A549 (cell line): ENCODE measurements at regions not wholly inside any gene's neighbourhood (a gene's known extent, or its start where the extent isn't known, plus 50 kb on each side); places are given as distances from the start of the nearest gene placed in this dataset.
A peak's percentile ranks its signal among the peaks of the same experiment; 100 is the strongest.

Experiments
- ATAC-seq, 2 experiments: fragments of 200-7000 bp in 1 of 2; fragments of >200 bp in 1 of 2; cut with Nextera tagmentation in 1 of 2; cut with Tn5 transposase in 1 of 2; 3 replicates each; pipeline versions ENCODE4 v1.8.0 to v1.9.1; 2018 to 2020; ENCODE audit warnings: mild to moderate bottlenecking in 1 of 2, moderate library complexity in 1 of 2
- CTCF ChIA-PET: fragments of 300-600 bp; sonication (Branson Sonifier 250); formaldehyde crosslinking; extraction: SDS; loops from one replicate; lab custom pipeline; 2021; ENCODE audit warnings: antibody characterized with exemption, inconsistent platforms; lab: Yijun Ruan, JAX
- POLR2A ChIA-PET: fragments of 350-600 bp; formaldehyde crosslinking; extraction: SDS; loops from one replicate; lab custom pipeline; 2021; ENCODE audit warnings: antibody characterized with exemption, inconsistent platforms; lab: Yijun Ruan, JAX
- DNase-seq, 2 experiments: peaks; one replicate each; pipeline versions ENCODE4 v3.0.0 to v3.0.0-alpha.2; 2011 to 2016; ENCODE audit warnings: low read depth in 1 of 2, low spot score in 1 of 2
- FAIRE-seq: peaks from 2 replicates; lab custom pipeline; 2011; peaks lifted over from hg19 to GRCh38; lab: Jason Lieb, UNC
- H3K27ac ChIP-seq, 2 experiments: fragments of >200 bp; sonication (Bioruptor Twin); formaldehyde crosslinking; 3 replicates each; pipeline ENCODE4 v1.5.1; 2016 to 2017
- H3K4me1 ChIP-seq: fragments of >200 bp; sonication (Bioruptor Twin); formaldehyde crosslinking; 3 replicates; pipeline ENCODE4 v1.6.1; 2016
- H3K4me2 ChIP-seq: fragments of >200 bp; sonication (Bioruptor Twin); formaldehyde crosslinking; 3 replicates; pipeline ENCODE4 v1.6.1; 2016
- H3K4me3 ChIP-seq: fragments of >200 bp; sonication (Bioruptor Twin); formaldehyde crosslinking; 3 replicates; pipeline ENCODE4 v1.5.1; 2016
- H3K9me3 ChIP-seq: fragments of >200 bp; sonication (Bioruptor Twin); formaldehyde crosslinking; 3 replicates; pipeline ENCODE4 v1.6.1; 2016
- BCL3 ChIP-seq: fragments of >200 bp; sonication (Bioruptor Twin); formaldehyde crosslinking; IDR thresholded peaks from 3 replicates; pipeline ENCODE4 v1.6.1; 2016
- CEBPB ChIP-seq, 2 experiments: fragments of >200 bp in 1 of 2; sonication (Bioruptor Twin) in 1 of 2; formaldehyde crosslinking in 1 of 2; IDR thresholded peaks; 2 replicates each; pipeline ENCODE4 v1.6.1; 2012 to 2016
- CTCF ChIP-seq: fragments of >200 bp; sonication (Bioruptor Twin); formaldehyde crosslinking; IDR thresholded peaks from 3 replicates; pipeline ENCODE4 v1.5.1; 2016
- E2F6 ChIP-seq: IDR thresholded peaks from 2 replicates; pipeline ENCODE4 v1.6.1; 2012; ENCODE audit warnings: low read depth, borderline replicate concordance
- EHF ChIP-seq: fragments of 250-450 bp; sonication (Bioruptor Pico); IDR thresholded peaks from 2 replicates; pipeline ENCODE4 v1.5.0; 2020; ENCODE audit warnings: mild to moderate bottlenecking
- EHMT2 ChIP-seq: fragments of 200-600 bp; sonication (generic); IDR thresholded peaks from 2 replicates; pipeline ENCODE4 v1.6.1; 2016; ENCODE audit warnings: antibody characterized with exemption, low read depth, mild to moderate bottlenecking, moderate library complexity
- EP300 ChIP-seq, 2 experiments: fragments of >200 bp; sonication (Bioruptor Twin); formaldehyde crosslinking; IDR thresholded peaks; 2 replicates in 1 of 2; 3 replicates in 1 of 2; pipeline ENCODE4 v1.6.1; 2016 to 2017
- HEYL ChIP-seq: fragments of 250-450 bp; sonication (Bioruptor Pico); IDR thresholded peaks from 2 replicates; pipeline ENCODE4 v1.8.0; 2021; ENCODE audit warnings: mild to moderate bottlenecking, moderate library complexity
- HOXB13 ChIP-seq: fragments of 250-450 bp; sonication (Bioruptor Pico); IDR thresholded peaks from 2 replicates; pipeline ENCODE4 v1.5.0; 2020; ENCODE audit warnings: low read depth, mild to moderate bottlenecking, moderate library complexity
- HOXB5 ChIP-seq: fragments of 250-450 bp; sonication (Bioruptor Pico); IDR thresholded peaks from 2 replicates; pipeline ENCODE4 v1.5.0; 2020; ENCODE audit warnings: mild to moderate bottlenecking, moderate library complexity
- KDM5A ChIP-seq: fragments of 200-600 bp; sonication (generic); IDR thresholded peaks from 2 replicates; pipeline ENCODE4 v1.6.1; 2016; ENCODE audit warnings: antibody characterized with exemption, mild to moderate bottlenecking
- MAFK ChIP-seq: fragments of 450-650 bp; IDR thresholded peaks from 2 replicates; pipeline ENCODE4 v1.6.1; 2014; ENCODE audit not compliant: partially characterized antibody
- MAZ ChIP-seq: fragments of 150-350 bp; IDR thresholded peaks from 2 replicates; pipeline ENCODE4 v1.6.1; 2014; ENCODE audit warnings: antibody characterized with exemption, low read depth, low read length, borderline replicate concordance
- PBX3 ChIP-seq: IDR thresholded peaks from 2 replicates; pipeline ENCODE4 v1.6.1; 2012
- SREBF2 ChIP-seq: fragments of 450-650 bp; IDR thresholded peaks from 2 replicates; pipeline ENCODE4 v1.6.1; 2014; ENCODE audit warnings: mild to moderate bottlenecking, moderate library complexity
- TFCP2L1 ChIP-seq: fragments of 250-450 bp; sonication (Bioruptor Pico); IDR thresholded peaks from 2 replicates; pipeline ENCODE4 v1.5.0; 2021; ENCODE audit warnings: mild to moderate bottlenecking
- USF2 ChIP-seq: fragments of 450-650 bp; IDR thresholded peaks from 2 replicates; pipeline ENCODE4 v1.6.1; 2014; ENCODE audit warnings: antibody characterized with exemption
- ZC3H11A ChIP-seq: fragments of 450-650 bp; IDR thresholded peaks from 2 replicates; pipeline ENCODE4 v1.6.1; 2014; ENCODE audit warnings: antibody characterized with exemption, mild to moderate bottlenecking
- ZNF302 ChIP-seq: fragments of 250-450 bp; sonication (Bioruptor Pico); IDR thresholded peaks from 2 replicates; pipeline ENCODE4 v1.9.0; 2021; ENCODE audit warnings: inconsistent platforms, mild to moderate bottlenecking, moderate library complexity
- ZSCAN20 ChIP-seq: fragments of 250-450 bp; sonication (Bioruptor Pico); IDR thresholded peaks from 2 replicates; pipeline ENCODE4 v1.8.0; 2022; ENCODE audit warnings: mild to moderate bottlenecking, moderate library complexity
- WGBS: methylation state at CpG from one replicate; pipeline ENCODE4 v1.1.6; 2017; ENCODE audit errors: missing lambda C conversion rate; 5-methylcytosine and 5-hydroxymethylcytosine counted together

- Histone ChIP-seq H3K4me3 (no peak overlapping the region), H3K4me1 (no peaks in the 10 kb centered on the region), H3K4me2 (no peak overlapping the region), H3K27ac (no peak overlapping the region), H3K9me3 (no peaks in the 10 kb centered on the region)
- ATAC-seq (no peak), DNase-seq (no peak), FAIRE-seq (no peak)
- 71% methylated on average over 6 of the region's 6 CpGs for WGBS
- ChIA-PET CTCF (no interaction called here), POLR2A (no interaction called here)
- TF ChIP-seq EP300 (IDR thresholded peaks at IDR 0.05) (no peak), BCL3 (no peak), ZC3H11A (no peak), ZNF302 (CRISPR knock-in tag) (no peak), CEBPB (IDR thresholded peaks at IDR 0.05) (no peak)
These were observed 581.8 kb downstream of the CD109 start for GRCh38 chr6:74277777-74278186.

GRCh38 chr6:74273541-74273940 lies 577.5 kb downstream of the CD109 start:
- H3K4me2 ChIP-seq: no peak overlapping the region
- no peak for FAIRE-seq

GRCh38 chr6:74269600-74269858 lies 573.5 kb downstream of the CD109 start:
- DNase-seq: no peak
- H3K27ac ChIP-seq: no peak overlapping the region
- CTCF ChIA-PET: interaction anchor here (0.9 kb wide), 1 partner anchor 11 kb away, joined by 3 read pairs; no protein-coding TSS in a partner anchor
- TF ChIP-seq CTCF: no peak
- no peak for TF ChIP-seq HEYL
- TF ChIP-seq EHF (CRISPR knock-in tag): no peak
- no peak for TF ChIP-seq PBX3
- TF ChIP-seq HOXB13: no peak
- no peak for TF ChIP-seq KDM5A
- TF ChIP-seq HOXB5 (CRISPR knock-in tag): no peak
- TF ChIP-seq MAZ: no peak
- no peak for TF ChIP-seq E2F6
- no peak for TF ChIP-seq ZSCAN20 (CRISPR knock-in tag)
- TF ChIP-seq TFCP2L1 (CRISPR knock-in tag): no peak
- no peak overlapping the region for H3K4me3 ChIP-seq
- no peak for FAIRE-seq
- no peak overlapping the region for H3K4me2 ChIP-seq
- WGBS: 42% methylated on average over 3 of the region's 3 CpGs
- ATAC-seq: no peak
- H3K4me1 ChIP-seq: no peaks in the 10 kb centered on the region
- POLR2A ChIA-PET: no interaction called here
- H3K9me3 ChIP-seq: no peaks in the 10 kb centered on the region

More at GRCh38 chr6:74273541-74273940, 577.5 kb downstream of the CD109 start:
- DNase-seq: no peak
- Histone ChIP-seq H3K4me3 (no peak overlapping the region), H3K27ac (no peak overlapping the region)
- ChIA-PET CTCF (no interaction called here), POLR2A (no interaction called here)
- no peak for TF ChIP-seq EHMT2
- peak; percentile 77 for TF ChIP-seq MAFK
- no peak for TF ChIP-seq USF2
- no peak for TF ChIP-seq SREBF2
- TF ChIP-seq, all 56 proteins: peak for 1
- no peak for ATAC-seq
- Histone ChIP-seq H3K9me3 (no peaks in the 10 kb centered on the region), H3K4me1 (no peaks in the 10 kb centered on the region)
